Neural cell (in vitro differentiated cells): ENCODE measurements at regions not wholly inside any gene's neighbourhood (a gene's known extent, or its start where the extent isn't known, plus 50 kb on each side); places are given as distances from the start of the nearest gene placed in this dataset.

Source experiments
- H2AFZ ChIP-seq: fragments of 200-600, 300-800 bp; sonication (generic), shearing (Covaris generic); 2 replicates; pipeline ENCODE4 v1.6.0; 2014; ENCODE audit warnings: low read depth, mild to moderate bottlenecking, antibody characterized with exemption, low read length, moderate library complexity
- H3F3A ChIP-seq: fragments of 200-600 bp; shearing (Covaris generic); 2 replicates; pipeline ENCODE4 v1.6.1; 2016; ENCODE audit warnings: mild to moderate bottlenecking, moderate library complexity, mixed read lengths, antibody characterized with exemption, low read length; ENCODE audit not compliant: insufficient read depth, poor library complexity, severe bottlenecking
- H3K27ac ChIP-seq: fragments of 200-600, 300-800 bp; sonication (generic), shearing (Covaris generic); 2 replicates; pipeline ENCODE4 v1.5.1; 2014; ENCODE audit warnings: mild to moderate bottlenecking, low read length, moderate library complexity
- H3K27me3 ChIP-seq: fragments of 300-800, 200-600 bp; sonication (generic), shearing (Covaris generic); 2 replicates; pipeline ENCODE4 v1.6.0; 2014; ENCODE audit warnings: mild to moderate bottlenecking, low read depth, low read length, moderate library complexity; ENCODE audit not compliant: insufficient read depth
- H3K36me3 ChIP-seq: fragments of 300-800, 200-600 bp; sonication (generic), shearing (Covaris generic); 2 replicates; pipeline ENCODE4 v1.5.1; 2014; ENCODE audit warnings: mild to moderate bottlenecking, antibody characterized with exemption, low read length, moderate library complexity; ENCODE audit not compliant: insufficient read depth
- H3K4me2 ChIP-seq: fragments of 300-800, 200-600 bp; sonication (generic), shearing (Covaris generic); 2 replicates; pipeline ENCODE4 v1.6.0; 2014; ENCODE audit warnings: mild to moderate bottlenecking, low read length
- H3K4me3 ChIP-seq: fragments of 300-800, 200-600 bp; sonication (generic), shearing (Covaris generic); 2 replicates; pipeline ENCODE4 v1.5.1; 2014; ENCODE audit warnings: mild to moderate bottlenecking, low read length, moderate library complexity
- H3K79me2 ChIP-seq: fragments of 200-600 bp; shearing (Covaris generic); replicated peaks from 2 replicates; pipeline ENCODE4 v1.6.0; 2014; ENCODE audit warnings: mild to moderate bottlenecking, low read length, moderate library complexity; ENCODE audit not compliant: insufficient read depth
- H3K9ac ChIP-seq: fragments of 300-800, 200-600 bp; sonication (generic), shearing (Covaris generic); 2 replicates; pipeline ENCODE4 v1.6.1; 2016; ENCODE audit warnings: mild to moderate bottlenecking, low read length, mixed read lengths
- H3K9me2 ChIP-seq: fragments of 200-600 bp; shearing (Covaris generic); 2 replicates; pipeline ENCODE4 v1.6.1; 2016; ENCODE audit warnings: mild to moderate bottlenecking, low read length, mixed read lengths; ENCODE audit not compliant: insufficient read depth
- H3K9me3 ChIP-seq: fragments of 200-600, 300-800 bp; sonication (generic), shearing (Covaris generic); 2 replicates; pipeline ENCODE4 v1.6.1; 2016; ENCODE audit warnings: mild to moderate bottlenecking, mixed run types, low read length, moderate library complexity, mixed read lengths
- H4K20me1 ChIP-seq: fragments of 200-600 bp; shearing (Covaris generic); 2 replicates; pipeline ENCODE4 v1.6.1; 2016; ENCODE audit warnings: mild to moderate bottlenecking, mixed run types; ENCODE audit not compliant: insufficient read depth
- CTCF ChIP-seq: fragments of 450-650 bp; IDR thresholded peaks from 2 replicates; pipeline ENCODE4 v1.5.1; 2014; ENCODE audit warnings: antibody characterized with exemption, mild to moderate bottlenecking, moderate library complexity; ENCODE audit not compliant: poor library complexity, severe bottlenecking
- EP300 ChIP-seq: fragments of 450-650 bp; conservative IDR thresholded peaks from 2 replicates; pipeline ENCODE4 v1.6.1; 2014; ENCODE audit warnings: antibody characterized with exemption, mild to moderate bottlenecking, moderate library complexity; ENCODE audit not compliant: poor library complexity, severe bottlenecking
- EZH2 ChIP-seq: fragments of 200-600, 300-800 bp; shearing (Covaris generic), sonication (generic); IDR thresholded peaks from 2 replicates; pipeline ENCODE4 v1.6.1; 2014; ENCODE audit warnings: antibody characterized with exemption, low read length, borderline replicate concordance, mild to moderate bottlenecking; ENCODE audit not compliant: insufficient read depth, poor library complexity, severe bottlenecking
- MXI1 ChIP-seq: fragments of 450-650 bp; conservative IDR thresholded peaks from 2 replicates; pipeline ENCODE4 v1.6.1; 2014; ENCODE audit warnings: antibody characterized with exemption, mild to moderate bottlenecking; ENCODE audit not compliant: poor library complexity, severe bottlenecking
- POLR2AphosphoS5 ChIP-seq: IDR thresholded peaks from 2 replicates; pipeline ENCODE4 v1.6.1; 2012
- RAD21 ChIP-seq: fragments of 450-650 bp; conservative IDR thresholded peaks from 2 replicates; pipeline ENCODE4 v1.6.1; 2014; ENCODE audit warnings: antibody characterized with exemption, mild to moderate bottlenecking, moderate library complexity
- REST ChIP-seq: IDR thresholded peaks from 2 replicates; pipeline ENCODE4 v1.6.1; 2012; ENCODE audit warnings: borderline replicate concordance
- SMC3 ChIP-seq: fragments of 450-650 bp; conservative IDR thresholded peaks from 2 replicates; pipeline ENCODE4 v1.6.1; 2014; ENCODE audit warnings: antibody characterized with exemption, mild to moderate bottlenecking, moderate library complexity; ENCODE audit not compliant: poor library complexity
- TAF1 ChIP-seq: IDR thresholded peaks from 2 replicates; pipeline ENCODE4 v1.6.1; 2012; ENCODE audit warnings: low read depth

GRCh38 chr5:143682246-143682905, 129.6 kb upstream of the HMHB1 start:
- Histone ChIP-seq H3F3A (no peaks in the 10 kb centered on the region), H3K9me3 (no peaks in the 10 kb centered on the region), H2AFZ (no peak overlapping the region), H3K4me3 (no peak overlapping the region), H3K27me3 (no peaks in the 10 kb centered on the region), H3K36me3 (no peaks in the 10 kb centered on the region), H4K20me1 (no peaks in the 10 kb centered on the region), H3K4me2 (no peak overlapping the region), H3K9ac (no peak overlapping the region), H3K9me2 (no peaks in the 10 kb centered on the region), H3K79me2 (no peaks in the 10 kb centered on the region), H3K27ac (no peak overlapping the region)
- TF ChIP-seq POLR2AphosphoS5 (no peak), RAD21 (no peak), EP300 (no peak)

GRCh38 chr5:143680672-143681259, 131.2 kb upstream of the HMHB1 start:
- Histone ChIP-seq H3K36me3 (no peaks in the 10 kb centered on the region), H3K9me2 (no peaks in the 10 kb centered on the region), H3K27ac (no peak overlapping the region), H3K27me3 (no peaks in the 10 kb centered on the region), H4K20me1 (no peaks in the 10 kb centered on the region), H3K9ac (no peak overlapping the region), H3F3A (no peaks in the 10 kb centered on the region), H3K79me2 (no peaks in the 10 kb centered on the region), H3K4me3 (no peak overlapping the region), H3K4me2 (no peak overlapping the region), H2AFZ (no peak overlapping the region), H3K9me3 (no peaks in the 10 kb centered on the region)
- no peak for TF ChIP-seq EP300
- no peak for TF ChIP-seq EZH2
- TF ChIP-seq RAD21 = no peak
- no peak for TF ChIP-seq SMC3
- TF ChIP-seq REST = no peak
- no peak for TF ChIP-seq POLR2AphosphoS5
- TF ChIP-seq TAF1 = no peak
- TF ChIP-seq MXI1 = no peak
- TF ChIP-seq CTCF = no peak
